ENCODE measurements at regions not wholly inside any gene's neighbourhood (a gene's known extent, or its start where the extent isn't known, plus 50 kb on each side); places are given as distances from the start of the nearest gene placed in this dataset.

DNA sequence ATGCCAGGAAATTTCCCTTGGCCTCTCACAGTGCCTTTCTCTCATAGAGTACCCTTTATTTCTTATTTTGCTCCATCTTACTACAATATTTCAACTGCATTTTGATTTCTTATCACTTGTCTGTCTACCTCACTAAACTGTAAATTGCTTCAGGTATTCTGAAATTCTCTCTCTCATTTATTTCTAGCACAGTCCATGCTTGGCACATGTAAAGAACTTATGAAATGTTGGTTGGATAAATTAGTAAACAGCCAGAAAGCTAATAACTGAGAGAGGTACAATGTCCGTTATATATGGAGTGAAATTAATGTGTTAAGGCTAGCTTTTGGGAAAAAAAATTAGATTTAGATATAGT is 138.3 kb upstream of the RFC3 start:
- no peaks in the 10 kb centered on the region for H3K27me3 ChIP-seq (ENCODE audit: insufficient read depth, low read length)
- H3K27ac ChIP-seq (ENCODE audit: insufficient read length, low read depth, low read length), result no peak overlapping the region
- H3K4me2 ChIP-seq (ENCODE audit: insufficient read depth, insufficient read length, low read length), result no peak overlapping the region
- no peak for DNase-seq
- H2AFZ ChIP-seq (ENCODE audit: low read length), result no peak overlapping the region
- H2BK20ac ChIP-seq (ENCODE audit: low read depth, low read length, poor library complexity, severe bottlenecking), result no peak overlapping the region
- H3K4me1 ChIP-seq (ENCODE audit: insufficient read depth, low read length), result no peaks in the 10 kb centered on the region
- Mint-ChIP-seq H3K36me3 (ENCODE audit: insufficient read depth in 1 of 3, low read depth in 3 of 3) (peaks cover 6 to 9% (median 8%) of the 10 kb centered on the region in 3 experiments; a peak in 5 of 7 replicates), H3K27me3 (ENCODE audit: low read depth) (no peaks in the 10 kb centered on the region; the same call in 1 of the 2 replicates), H3K4me3 (no peak overlapping the region), H3K27ac (no peak overlapping the region), H3K4me1 (peaks cover 16 to 22% of the 10 kb centered on the region in 2 experiments), H3K9me3 (peaks cover 12 to 17% of the 10 kb centered on the region in 2 experiments)
- H3K14ac ChIP-seq (ENCODE audit: insufficient read depth, low read length), result no peak overlapping the region
- no peak overlapping the region for H2AK5ac ChIP-seq (ENCODE audit: insufficient read length, low read length)
- no peak overlapping the region for H3K23ac ChIP-seq (ENCODE audit: insufficient read length, low read depth, low read length)
- no peak overlapping the region for H3K18ac ChIP-seq (ENCODE audit: insufficient read length, low read depth, low read length)
- H4K8ac ChIP-seq (replicated peaks; ENCODE audit: insufficient read length, low read depth, low read length), result no peak overlapping the region
- no peak overlapping the region for H2BK120ac ChIP-seq (ENCODE audit: low read depth, low read length, poor library complexity, severe bottlenecking)
- H3K4ac ChIP-seq (ENCODE audit: low read depth, low read length), result no peak overlapping the region
- no peak overlapping the region for H2BK12ac ChIP-seq (ENCODE audit: insufficient read length, low read depth, low read length)
- H3K79me2 ChIP-seq (ENCODE audit: insufficient read depth, low read length), result no peaks in the 10 kb centered on the region
- no peak overlapping the region for H3K9ac ChIP-seq (ENCODE audit: extremely low read depth, insufficient read length, low read length)
- whole genome bisulfite sequencing (ENCODE audit: extremely low coverage, insufficient read length, low lambda C conversion rate), result 100% methylated on average over 1 of the region's 1 CpG
- no peak overlapping the region for H4K5ac ChIP-seq (ENCODE audit: insufficient read length, low read depth, low read length)
- H4K91ac ChIP-seq (ENCODE audit: insufficient read length, low read depth, low read length), result no peak overlapping the region
- H3K23me2 ChIP-seq (ENCODE audit: insufficient read length, low read depth, low read length, poor library complexity, severe bottlenecking), result no peaks in the 10 kb centered on the region
- no peaks in the 10 kb centered on the region for H3K9me3 ChIP-seq (ENCODE audit: control insufficient read depth, low read depth, low read length)
- no peaks in the 10 kb centered on the region for H3K79me1 ChIP-seq (ENCODE audit: insufficient read depth, low read depth, low read length, poor library complexity, severe bottlenecking)
- H2BK15ac ChIP-seq (ENCODE audit: low read depth, low read length), result no peak overlapping the region
- no peak overlapping the region for H3T11ph ChIP-seq (ENCODE audit: low read length)
- TF ChIP-seq, protein P1, sequence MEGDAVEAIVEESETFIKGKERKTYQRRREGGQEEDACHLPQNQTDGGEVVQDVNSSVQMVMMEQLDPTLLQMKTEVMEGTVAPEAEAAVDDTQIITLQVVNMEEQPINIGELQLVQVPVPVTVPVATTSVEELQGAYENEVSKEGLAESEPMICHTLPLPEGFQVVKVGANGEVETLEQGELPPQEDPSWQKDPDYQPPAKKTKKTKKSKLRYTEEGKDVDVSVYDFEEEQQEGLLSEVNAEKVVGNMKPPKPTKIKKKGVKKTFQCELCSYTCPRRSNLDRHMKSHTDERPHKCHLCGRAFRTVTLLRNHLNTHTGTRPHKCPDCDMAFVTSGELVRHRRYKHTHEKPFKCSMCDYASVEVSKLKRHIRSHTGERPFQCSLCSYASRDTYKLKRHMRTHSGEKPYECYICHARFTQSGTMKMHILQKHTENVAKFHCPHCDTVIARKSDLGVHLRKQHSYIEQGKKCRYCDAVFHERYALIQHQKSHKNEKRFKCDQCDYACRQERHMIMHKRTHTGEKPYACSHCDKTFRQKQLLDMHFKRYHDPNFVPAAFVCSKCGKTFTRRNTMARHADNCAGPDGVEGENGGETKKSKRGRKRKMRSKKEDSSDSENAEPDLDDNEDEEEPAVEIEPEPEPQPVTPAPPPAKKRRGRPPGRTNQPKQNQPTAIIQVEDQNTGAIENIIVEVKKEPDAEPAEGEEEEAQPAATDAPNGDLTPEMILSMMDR (conservative IDR thresholded peaks at IDR 0.05), result no peak
- H4K20me1 ChIP-seq (ENCODE audit: control insufficient read depth, insufficient read depth, insufficient read length), result no peaks in the 10 kb centered on the region
- no peak overlapping the region for H3K56ac ChIP-seq (ENCODE audit: insufficient read length, low read depth, low read length)
- no peak overlapping the region for H2BK5ac ChIP-seq (ENCODE audit: insufficient read length, low read length)
